Endothelial cell of umbilical vein (primary cell): ENCODE measurements at regions not wholly inside any gene's neighbourhood (a gene's known extent, or its start where the extent isn't known, plus 50 kb on each side); places are given as distances from the start of the nearest gene placed in this dataset.

ENCODE experiments used
- CTCF ChIP-seq, 2 donors: IDR thresholded peaks; 1 replicate in 1 of 2; 2 replicates in 1 of 2; pipeline ENCODE4 v1.5.1; 2011; ENCODE audit warnings: low read length in 2 of 2, mild to moderate bottlenecking in 2 of 2, moderate library complexity in 2 of 2, control low read depth in 1 of 2, inconsistent platforms in 1 of 2, low read depth in 1 of 2; ENCODE audit not compliant: insufficient read depth in 1 of 2; ENCODE audit errors: extremely low read depth in 1 of 2
- EZH2 ChIP-seq: IDR thresholded peaks from 2 replicates; pipeline ENCODE4 v1.6.1; 2012; ENCODE audit warnings: borderline replicate concordance, low read depth, mild to moderate bottlenecking, moderate library complexity, low read length, inconsistent platforms; ENCODE audit not compliant: severe bottlenecking
- FOS ChIP-seq: IDR thresholded peaks from 2 replicates; pipeline ENCODE4 v1.6.1; 2011; ENCODE audit warnings: mild to moderate bottlenecking, low read length, moderate library complexity, borderline replicate concordance; ENCODE audit not compliant: insufficient read depth
- GATA2 ChIP-seq: IDR thresholded peaks from 2 replicates; pipeline ENCODE4 v1.7.0; 2011; ENCODE audit warnings: low read depth, mild to moderate bottlenecking, moderate library complexity, mixed read lengths, low read length; ENCODE audit not compliant: insufficient read length, insufficient read depth
- JUN ChIP-seq: IDR thresholded peaks from 2 replicates; pipeline ENCODE4 v1.6.1; 2011; ENCODE audit warnings: borderline replicate concordance, low read depth; ENCODE audit not compliant: insufficient read length, insufficient read depth
- POLR2A ChIP-seq: IDR thresholded peaks from 2 replicates; pipeline ENCODE4 v1.6.1; 2012; ENCODE audit warnings: low read depth, mild to moderate bottlenecking, control low read depth, low read length
- POLR2AphosphoS5 ChIP-seq: IDR thresholded peaks from 2 replicates; pipeline ENCODE4 v1.6.1; 2012; ENCODE audit warnings: low read depth, mild to moderate bottlenecking, control low read depth, low read length, moderate library complexity; ENCODE audit not compliant: insufficient read depth

- TF ChIP-seq CTCF (IDR thresholded peaks at IDR 0.05; ENCODE audit: extremely low read depth in 1 of 2, insufficient read depth in 1 of 2, low read depth in 1 of 2, low read length in 2 of 2) (no peak), EZH2 (no peak), POLR2A (no peak), POLR2AphosphoS5 (no peak), GATA2 (no peak), JUN (no peak), FOS (no peak)
Measured at GRCh38 chr14:29028973-29029582, 262.5 kb downstream of the FOXG1 start.
